ENCODE measurements at regions not wholly inside any gene's neighbourhood (a gene's known extent, or its start where the extent isn't known, plus 50 kb on each side); places are given as distances from the start of the nearest gene placed in this dataset.

DNA sequence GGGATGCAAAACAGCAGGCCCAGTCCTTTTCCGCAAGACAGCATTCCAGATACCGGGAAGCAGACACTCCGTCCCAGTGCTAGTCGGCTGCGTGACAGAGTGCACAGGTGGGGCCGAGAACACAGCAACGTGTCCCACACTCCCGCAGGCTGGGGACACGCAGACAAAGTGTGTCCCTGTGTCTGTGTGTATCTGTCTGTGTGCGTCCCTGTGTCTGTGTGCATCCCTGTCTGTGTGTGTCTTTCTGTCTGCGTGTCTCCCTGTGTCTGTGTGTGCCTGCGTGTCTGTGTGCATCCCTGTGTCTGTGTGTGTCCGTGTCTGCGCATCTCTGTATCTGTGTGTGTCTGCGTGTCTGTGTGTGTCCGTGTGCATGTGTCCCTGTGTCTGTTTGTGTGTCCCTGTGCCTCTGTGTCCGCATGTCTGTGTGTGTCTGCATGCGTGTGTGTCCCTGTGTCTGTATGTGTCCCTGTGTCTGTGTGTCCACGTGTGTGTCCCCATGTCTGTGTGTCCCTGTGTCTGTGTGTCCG, 137.0 kb downstream of the MRPL36 start (continued):
- TF ChIP-seq, protein P1, sequence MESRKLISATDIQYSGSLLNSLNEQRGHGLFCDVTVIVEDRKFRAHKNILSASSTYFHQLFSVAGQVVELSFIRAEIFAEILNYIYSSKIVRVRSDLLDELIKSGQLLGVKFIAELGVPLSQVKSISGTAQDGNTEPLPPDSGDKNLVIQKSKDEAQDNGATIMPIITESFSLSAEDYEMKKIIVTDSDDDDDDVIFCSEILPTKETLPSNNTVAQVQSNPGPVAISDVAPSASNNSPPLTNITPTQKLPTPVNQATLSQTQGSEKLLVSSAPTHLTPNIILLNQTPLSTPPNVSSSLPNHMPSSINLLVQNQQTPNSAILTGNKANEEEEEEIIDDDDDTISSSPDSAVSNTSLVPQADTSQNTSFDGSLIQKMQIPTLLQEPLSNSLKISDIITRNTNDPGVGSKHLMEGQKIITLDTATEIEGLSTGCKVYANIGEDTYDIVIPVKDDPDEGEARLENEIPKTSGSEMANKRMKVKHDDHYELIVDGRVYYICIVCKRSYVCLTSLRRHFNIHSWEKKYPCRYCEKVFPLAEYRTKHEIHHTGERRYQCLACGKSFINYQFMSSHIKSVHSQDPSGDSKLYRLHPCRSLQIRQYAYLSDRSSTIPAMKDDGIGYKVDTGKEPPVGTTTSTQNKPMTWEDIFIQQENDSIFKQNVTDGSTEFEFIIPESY (IDR thresholded peaks at IDR 0.05; ENCODE audit: extremely low read depth, insufficient replicate concordance, low read length), result no peak
- no peak for TF ChIP-seq JUND (IDR thresholded peaks at IDR 0.05)
- no peak for TF ChIP-seq SIN3A (IDR thresholded peaks at IDR 0.05; ENCODE audit: low read depth)
- no peak for TF ChIP-seq EZH2phosphoT487 (IDR thresholded peaks at IDR 0.05; ENCODE audit: borderline replicate concordance)
- TF ChIP-seq YY1 (IDR thresholded peaks at IDR 0.05; ENCODE audit: extremely low read depth, insufficient replicate concordance, low read depth, low read length), result no peak
- TF ChIP-seq SP1 (IDR thresholded peaks at IDR 0.05; ENCODE audit: low read depth), result no peak
- TF ChIP-seq SRF (IDR thresholded peaks at IDR 0.05; ENCODE audit: low read depth), result no peak
- TF ChIP-seq EZH2 (IDR thresholded peaks at IDR 0.05), result no peak
- no peak for TF ChIP-seq POLR2A (IDR thresholded peaks at IDR 0.05; ENCODE audit: borderline replicate concordance, extremely low read depth, insufficient read depth, insufficient read length)
- TF ChIP-seq POLR2AphosphoS5 (IDR thresholded peaks at IDR 0.05; ENCODE audit: low read depth, low read length), result no peak
- no peak for TF ChIP-seq CEBPB (IDR thresholded peaks at IDR 0.05; ENCODE audit: low read depth)
- no peak for TF ChIP-seq ZNF274 (IDR thresholded peaks at IDR 0.05; ENCODE audit: low read depth, low read length)
- no peak for TF ChIP-seq EGR1 (IDR thresholded peaks at IDR 0.05; ENCODE audit: low read depth)
- TF ChIP-seq, protein P2, sequence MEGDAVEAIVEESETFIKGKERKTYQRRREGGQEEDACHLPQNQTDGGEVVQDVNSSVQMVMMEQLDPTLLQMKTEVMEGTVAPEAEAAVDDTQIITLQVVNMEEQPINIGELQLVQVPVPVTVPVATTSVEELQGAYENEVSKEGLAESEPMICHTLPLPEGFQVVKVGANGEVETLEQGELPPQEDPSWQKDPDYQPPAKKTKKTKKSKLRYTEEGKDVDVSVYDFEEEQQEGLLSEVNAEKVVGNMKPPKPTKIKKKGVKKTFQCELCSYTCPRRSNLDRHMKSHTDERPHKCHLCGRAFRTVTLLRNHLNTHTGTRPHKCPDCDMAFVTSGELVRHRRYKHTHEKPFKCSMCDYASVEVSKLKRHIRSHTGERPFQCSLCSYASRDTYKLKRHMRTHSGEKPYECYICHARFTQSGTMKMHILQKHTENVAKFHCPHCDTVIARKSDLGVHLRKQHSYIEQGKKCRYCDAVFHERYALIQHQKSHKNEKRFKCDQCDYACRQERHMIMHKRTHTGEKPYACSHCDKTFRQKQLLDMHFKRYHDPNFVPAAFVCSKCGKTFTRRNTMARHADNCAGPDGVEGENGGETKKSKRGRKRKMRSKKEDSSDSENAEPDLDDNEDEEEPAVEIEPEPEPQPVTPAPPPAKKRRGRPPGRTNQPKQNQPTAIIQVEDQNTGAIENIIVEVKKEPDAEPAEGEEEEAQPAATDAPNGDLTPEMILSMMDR (IDR thresholded peaks at IDR 0.05 in 2 of 3, conservative IDR thresholded peaks at IDR 0.05 in 1 of 3; ENCODE audit: borderline replicate concordance in 1 of 3, insufficient read depth in 1 of 3, low read depth in 2 of 3, low read length in 2 of 3), result no peak
- TF ChIP-seq CBX3 (IDR thresholded peaks at IDR 0.05; ENCODE audit: low read depth), result no peak
